A549 (cell line): ENCODE measurements at regions not wholly inside any gene's neighbourhood (a gene's known extent, or its start where the extent isn't known, plus 50 kb on each side); places are given as distances from the start of the nearest gene placed in this dataset.

Experiments
- ATAC-seq, 2 experiments: fragments of 200-7000 bp in 1 of 2; fragments of >200 bp in 1 of 2; cut with Nextera tagmentation in 1 of 2; cut with Tn5 transposase in 1 of 2; 3 replicates each; pipeline versions ENCODE4 v1.8.0 to v1.9.1; 2018 to 2020; ENCODE audit warnings: mild to moderate bottlenecking in 1 of 2, moderate library complexity in 1 of 2
- CTCF ChIA-PET: fragments of 300-600 bp; sonication (Branson Sonifier 250); formaldehyde crosslinking; extraction: SDS; loops from one replicate; lab custom pipeline; 2021; ENCODE audit warnings: antibody characterized with exemption, inconsistent platforms; lab: Yijun Ruan, JAX
- POLR2A ChIA-PET: fragments of 350-600 bp; formaldehyde crosslinking; extraction: SDS; loops from one replicate; lab custom pipeline; 2021; ENCODE audit warnings: antibody characterized with exemption, inconsistent platforms; lab: Yijun Ruan, JAX
- DNase-seq, 2 experiments: peaks; one replicate each; pipeline versions ENCODE4 v3.0.0 to v3.0.0-alpha.2; 2011 to 2016; ENCODE audit warnings: low read depth in 1 of 2, low spot score in 1 of 2
- FAIRE-seq: peaks from 2 replicates; lab custom pipeline; 2011; peaks lifted over from hg19 to GRCh38; lab: Jason Lieb, UNC
- H3K27ac ChIP-seq, 2 experiments: fragments of >200 bp; sonication (Bioruptor Twin); formaldehyde crosslinking; 3 replicates each; pipeline ENCODE4 v1.5.1; 2016 to 2017
- H3K4me1 ChIP-seq: fragments of >200 bp; sonication (Bioruptor Twin); formaldehyde crosslinking; 3 replicates; pipeline ENCODE4 v1.6.1; 2016
- H3K4me2 ChIP-seq: fragments of >200 bp; sonication (Bioruptor Twin); formaldehyde crosslinking; 3 replicates; pipeline ENCODE4 v1.6.1; 2016
- H3K4me3 ChIP-seq: fragments of >200 bp; sonication (Bioruptor Twin); formaldehyde crosslinking; 3 replicates; pipeline ENCODE4 v1.5.1; 2016
- H3K9me3 ChIP-seq: fragments of >200 bp; sonication (Bioruptor Twin); formaldehyde crosslinking; 3 replicates; pipeline ENCODE4 v1.6.1; 2016
- CEBPB ChIP-seq, 2 experiments: fragments of >200 bp in 1 of 2; sonication (Bioruptor Twin) in 1 of 2; formaldehyde crosslinking in 1 of 2; IDR thresholded peaks; 2 replicates each; pipeline ENCODE4 v1.6.1; 2012 to 2016
- CTCF ChIP-seq: fragments of >200 bp; sonication (Bioruptor Twin); formaldehyde crosslinking; IDR thresholded peaks from 3 replicates; pipeline ENCODE4 v1.5.1; 2016
- E2F6 ChIP-seq: IDR thresholded peaks from 2 replicates; pipeline ENCODE4 v1.6.1; 2012; ENCODE audit warnings: low read depth, borderline replicate concordance
- EHMT2 ChIP-seq: fragments of 200-600 bp; sonication (generic); IDR thresholded peaks from 2 replicates; pipeline ENCODE4 v1.6.1; 2016; ENCODE audit warnings: antibody characterized with exemption, low read depth, mild to moderate bottlenecking, moderate library complexity
- EP300 ChIP-seq, 2 experiments: fragments of >200 bp; sonication (Bioruptor Twin); formaldehyde crosslinking; IDR thresholded peaks; 2 replicates in 1 of 2; 3 replicates in 1 of 2; pipeline ENCODE4 v1.6.1; 2016 to 2017
- ESRRA ChIP-seq: fragments of 150-350 bp; IDR thresholded peaks from 2 replicates; pipeline ENCODE4 v1.6.1; 2014; ENCODE audit warnings: mild to moderate bottlenecking, low read length, borderline replicate concordance
- FOSB ChIP-seq: fragments of 250-450 bp; sonication (Bioruptor Pico); IDR thresholded peaks from 2 replicates; pipeline ENCODE4 v1.5.0; 2020; ENCODE audit warnings: mild to moderate bottlenecking, moderate library complexity
- FOXS1 ChIP-seq: fragments of 250-450 bp; sonication (Bioruptor Pico); IDR thresholded peaks from 2 replicates; pipeline ENCODE4 v1.5.0; 2020; ENCODE audit warnings: mild to moderate bottlenecking, moderate library complexity
- GATA3 ChIP-seq: IDR thresholded peaks from 2 replicates; pipeline ENCODE4 v1.6.1; 2012; ENCODE audit warnings: borderline replicate concordance
- HES2 ChIP-seq: fragments of >200 bp; sonication (Bioruptor Twin); formaldehyde crosslinking; IDR thresholded peaks from 2 replicates; pipeline ENCODE4 v1.6.1; 2016
- HEYL ChIP-seq: fragments of 250-450 bp; sonication (Bioruptor Pico); IDR thresholded peaks from 2 replicates; pipeline ENCODE4 v1.8.0; 2021; ENCODE audit warnings: mild to moderate bottlenecking, moderate library complexity
- HOXA7 ChIP-seq: fragments of 250-450 bp; sonication (Bioruptor Pico); IDR thresholded peaks from 2 replicates; pipeline ENCODE4 v1.5.0; 2020; ENCODE audit warnings: mild to moderate bottlenecking, moderate library complexity
- HOXB5 ChIP-seq: fragments of 250-450 bp; sonication (Bioruptor Pico); IDR thresholded peaks from 2 replicates; pipeline ENCODE4 v1.5.0; 2020; ENCODE audit warnings: mild to moderate bottlenecking, moderate library complexity
- KDM1A ChIP-seq: fragments of 200-600 bp; sonication (generic); IDR thresholded peaks from 2 replicates; pipeline ENCODE4 v1.6.1; 2016; ENCODE audit warnings: low read depth, mild to moderate bottlenecking
- NPAS2 ChIP-seq: fragments of 250-450 bp; sonication (Bioruptor Pico); IDR thresholded peaks from 2 replicates; pipeline ENCODE4 v1.8.0; 2022; ENCODE audit warnings: mild to moderate bottlenecking, moderate library complexity, borderline replicate concordance
- PHF8 ChIP-seq: fragments of 200-600 bp; sonication (generic); IDR thresholded peaks from 2 replicates; pipeline ENCODE4 v1.6.1; 2016; ENCODE audit warnings: low read depth, mild to moderate bottlenecking, antibody characterized with exemption, moderate library complexity, borderline replicate concordance
- POLR2A ChIP-seq: IDR thresholded peaks from 2 replicates; pipeline ENCODE4 v1.6.1; 2012; ENCODE audit warnings: mild to moderate bottlenecking, low read length
- POLR2AphosphoS2 ChIP-seq: conservative IDR thresholded peaks from 2 replicates; pipeline ENCODE4 v1.6.1; 2012; ENCODE audit warnings: low read length, improper control_type of control experiment, inconsistent platforms
- RAD21 ChIP-seq, 2 experiments: fragments of >200 bp in 1 of 2; sonication (Bioruptor Twin) in 1 of 2; formaldehyde crosslinking in 1 of 2; IDR thresholded peaks in 1 of 2; conservative IDR thresholded peaks in 1 of 2; 2 replicates in 1 of 2; 3 replicates in 1 of 2; pipeline ENCODE4 v1.6.1; 2012 to 2018; ENCODE audit warnings: inconsistent platforms in 1 of 2
- RARB ChIP-seq: fragments of 250-450 bp; sonication (Bioruptor Pico); IDR thresholded peaks from 2 replicates; pipeline ENCODE4 v1.8.0; 2021; ENCODE audit warnings: mild to moderate bottlenecking, moderate library complexity
- RCOR1 ChIP-seq: fragments of 150-350 bp; IDR thresholded peaks from 2 replicates; pipeline ENCODE4 v1.6.1; 2014; ENCODE audit warnings: antibody characterized with exemption, low read length, low read depth
- RFX5 ChIP-seq: fragments of 450-650 bp; IDR thresholded peaks from 2 replicates; pipeline ENCODE4 v1.7.1; 2014; ENCODE audit warnings: antibody characterized with exemption, mild to moderate bottlenecking, moderate library complexity
- TFCP2L1 ChIP-seq: fragments of 250-450 bp; sonication (Bioruptor Pico); IDR thresholded peaks from 2 replicates; pipeline ENCODE4 v1.5.0; 2021; ENCODE audit warnings: mild to moderate bottlenecking
- ZC3H11A ChIP-seq: fragments of 450-650 bp; IDR thresholded peaks from 2 replicates; pipeline ENCODE4 v1.6.1; 2014; ENCODE audit warnings: antibody characterized with exemption, mild to moderate bottlenecking
- ZSCAN20 ChIP-seq: fragments of 250-450 bp; sonication (Bioruptor Pico); IDR thresholded peaks from 2 replicates; pipeline ENCODE4 v1.8.0; 2022; ENCODE audit warnings: mild to moderate bottlenecking, moderate library complexity
- WGBS: methylation state at CpG from one replicate; pipeline ENCODE4 v1.1.6; 2017; ENCODE audit errors: missing lambda C conversion rate; 5-methylcytosine and 5-hydroxymethylcytosine counted together

GRCh38 chr9:32304495-32304894, 79.9 kb upstream of the ACO1 start (continued):
- no peak for TF ChIP-seq E2F6

- H3K4me3 ChIP-seq: no peak overlapping the region
- no peak overlapping the region for H3K27ac ChIP-seq
- no peaks in the 10 kb centered on the region for H3K9me3 ChIP-seq
- ATAC-seq: no peak
- H3K4me2 ChIP-seq: no peak overlapping the region
- no peak for DNase-seq
- TF ChIP-seq EHMT2 (no peak), RFX5 (no peak), CTCF (no peak), EP300 (IDR thresholded peaks at IDR 0.05) (no peak), NPAS2 (CRISPR knock-in tag) (no peak), POLR2AphosphoS2 (no peak), PHF8 (no peak), RCOR1 (no peak), HEYL (no peak), ZC3H11A (no peak)
- TF ChIP-seq, all 56 proteins: peak for 0
- POLR2A ChIA-PET: no interaction called here
- FAIRE-seq: no peak
- H3K4me1 ChIP-seq: no peaks in the 10 kb centered on the region
- CTCF ChIA-PET: no interaction called here
These were observed 78.4 kb upstream of the ACO1 start for GRCh38 chr9:32306006-32306405.

GRCh38 chr9:32319312-32319929, 65.0 kb upstream of the ACO1 start:
- DNase-seq: no peak
- no peak for FAIRE-seq
- no peak overlapping the region for H3K4me3 ChIP-seq
- no peak overlapping the region for H3K4me2 ChIP-seq
- CTCF ChIA-PET: no interaction called here
- no peaks in the 10 kb centered on the region for H3K4me1 ChIP-seq
- TF ChIP-seq RARB (no peak), KDM1A (no peak), GATA3 (no peak), TFCP2L1 (no peak), HES2 (no peak)
- TF ChIP-seq, all 56 proteins: peak for 0
- Histone ChIP-seq H3K9me3 (no peaks in the 10 kb centered on the region), H3K27ac (no peak overlapping the region)
- WGBS: 9% methylated on average over 4 of the region's 4 CpGs
- no peak for ATAC-seq
- POLR2A ChIA-PET: no interaction called here

GRCh38 chr9:32322622-32323021, 61.8 kb upstream of the ACO1 start:
- H3K4me2 ChIP-seq: no peak overlapping the region
- FAIRE-seq (no peak), ATAC-seq (no peak), DNase-seq (no peak)
- WGBS: 5% methylated on average over 7 of the region's 7 CpGs
- ChIA-PET CTCF (no interaction called here), POLR2A (no interaction called here)
- no peak for TF ChIP-seq ESRRA
- no peaks in the 10 kb centered on the region for H3K4me1 ChIP-seq
- H3K9me3 ChIP-seq: no peaks in the 10 kb centered on the region
- H3K27ac ChIP-seq: no peak overlapping the region
- H3K4me3 ChIP-seq: no peak overlapping the region

- TF ChIP-seq FOXS1 (CRISPR knock-in tag) (no peak), HES2 (no peak), RARB (no peak), RAD21 (conservative IDR thresholded peaks at IDR 0.05 in 1 of 2, IDR thresholded peaks at IDR 0.05 in 1 of 2) (no peak), E2F6 (no peak), HOXA7 (CRISPR knock-in tag) (no peak), FOSB (CRISPR knock-in tag) (no peak), PHF8 (no peak), HOXB5 (CRISPR knock-in tag) (no peak), CEBPB (IDR thresholded peaks at IDR 0.05) (no peak), ZC3H11A (no peak), ESRRA (no peak), POLR2A (no peak), ZSCAN20 (CRISPR knock-in tag) (no peak)
- no peak overlapping the region for H3K4me2 ChIP-seq
- H3K4me1 ChIP-seq: no peaks in the 10 kb centered on the region
- POLR2A ChIA-PET: no interaction called here
- H3K4me3 ChIP-seq: no peak overlapping the region
- ATAC-seq (no peak), FAIRE-seq (no peak), DNase-seq (no peak)
- H3K27ac ChIP-seq: no peak overlapping the region
- CTCF ChIA-PET: no interaction called here
- WGBS: 70% methylated on average over 2 of the region's 2 CpGs
- H3K9me3 ChIP-seq: no peaks in the 10 kb centered on the region
These were observed 58.3 kb upstream of the ACO1 start for GRCh38 chr9:32326146-32326545.
